ENCODE measurements at regions not wholly inside any gene's neighbourhood (a gene's known extent, or its start where the extent isn't known, plus 50 kb on each side); places are given as distances from the start of the nearest gene placed in this dataset.

GRCh38 chr2:18084376-18084775, 205.9 kb downstream of the KCNS3 start:
- TF ChIP-seq CTCF (IDR thresholded peaks at IDR 0.05; ENCODE audit: insufficient read depth, low read length, poor library complexity, severe bottlenecking) (no peak), EZH2phosphoT487 (conservative IDR thresholded peaks at IDR 0.05; ENCODE audit: low read length) (no peak)
